ENCODE measurements at regions not wholly inside any gene's neighbourhood (a gene's known extent, or its start where the extent isn't known, plus 50 kb on each side); places are given as distances from the start of the nearest gene placed in this dataset.
"Not testable (repeated sequence)": the region's sequence is repeated elsewhere in the genome, so short reads cannot be mapped to it uniquely, and the experiment has no call there.

DNA sequence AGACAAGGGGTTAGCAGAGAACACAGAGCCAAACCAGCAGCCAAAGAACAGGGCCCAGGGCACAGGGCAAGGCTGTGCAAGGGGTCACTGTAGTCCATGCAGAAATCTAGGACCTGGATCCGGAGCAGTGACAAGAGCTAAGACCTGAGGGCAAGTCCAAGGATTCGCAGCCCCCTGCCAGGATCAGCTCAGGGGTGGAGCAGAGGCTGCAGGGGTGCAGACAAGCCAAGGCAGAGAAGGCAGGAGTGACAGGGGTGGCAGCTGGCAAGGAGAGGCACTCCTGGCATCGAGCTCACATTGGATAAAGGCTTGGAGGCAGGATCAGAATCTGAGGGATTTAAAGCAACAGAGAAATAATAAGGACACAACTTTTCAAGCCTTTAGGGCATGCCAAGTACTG is 80.7 kb upstream of the NANOS1 start:
- DNase-seq (ENCODE audit: low spot score) (no peak), FAIRE-seq (no peak)

DNA sequence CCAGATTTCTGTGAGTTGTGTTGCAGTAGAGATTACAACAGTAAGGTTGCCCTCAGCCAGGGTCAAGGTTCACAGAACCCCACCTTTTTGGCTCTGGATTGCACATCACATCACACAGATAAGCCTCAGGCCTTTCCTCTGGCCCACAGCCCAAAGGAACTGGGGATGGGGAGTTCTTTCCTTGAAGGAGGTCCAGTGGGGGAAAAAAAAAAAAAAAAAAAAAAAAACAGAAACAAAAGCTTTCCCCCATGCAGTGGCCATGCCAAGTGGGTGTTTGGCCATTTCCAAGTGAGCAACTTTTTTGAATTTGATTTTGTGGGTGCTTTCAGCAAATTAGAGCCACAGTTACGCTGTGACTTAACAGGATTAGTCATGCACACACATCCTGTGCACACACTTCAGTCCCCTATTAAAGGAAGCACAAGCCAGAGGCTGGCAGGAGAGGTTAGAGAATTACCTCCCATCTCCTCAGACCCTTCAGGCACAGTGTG is 79.3 kb upstream of the NANOS1 start:
- peak; percentile 50 for DNase-seq (ENCODE audit: low spot score)
- peak; percentile 71 for FAIRE-seq

DNA sequence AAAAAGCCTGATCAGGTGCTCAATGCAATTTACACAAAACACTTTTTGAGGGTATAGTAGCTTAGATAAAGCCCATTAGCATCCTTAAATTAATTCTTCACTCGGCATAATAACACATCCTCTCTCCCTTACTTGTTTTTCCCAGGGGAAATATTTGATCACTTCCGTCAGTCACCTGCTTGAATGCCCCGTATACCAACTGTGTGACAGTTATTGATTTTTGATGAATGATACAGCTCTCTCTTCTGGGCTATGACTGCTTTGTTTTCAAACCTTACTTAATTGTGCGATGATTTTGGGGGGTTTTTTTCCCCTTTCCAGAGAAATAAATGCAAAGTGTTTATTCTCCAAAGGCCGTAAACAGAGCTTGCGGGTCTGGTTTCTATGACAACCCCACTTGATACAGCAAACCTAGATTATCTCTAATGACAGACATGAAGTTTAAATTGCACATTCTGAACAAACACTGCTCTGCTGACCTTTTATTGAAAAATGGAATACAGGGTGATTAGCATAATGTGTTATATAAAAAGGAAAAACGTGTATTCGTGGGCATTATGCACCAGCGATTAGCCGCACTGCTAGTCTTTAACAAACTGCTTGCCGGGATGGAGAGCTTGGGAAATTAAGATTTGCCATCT is 78.4 kb upstream of the NANOS1 start:
- FAIRE-seq (no peak), DNase-seq (ENCODE audit: low spot score) (no peak)

DNA sequence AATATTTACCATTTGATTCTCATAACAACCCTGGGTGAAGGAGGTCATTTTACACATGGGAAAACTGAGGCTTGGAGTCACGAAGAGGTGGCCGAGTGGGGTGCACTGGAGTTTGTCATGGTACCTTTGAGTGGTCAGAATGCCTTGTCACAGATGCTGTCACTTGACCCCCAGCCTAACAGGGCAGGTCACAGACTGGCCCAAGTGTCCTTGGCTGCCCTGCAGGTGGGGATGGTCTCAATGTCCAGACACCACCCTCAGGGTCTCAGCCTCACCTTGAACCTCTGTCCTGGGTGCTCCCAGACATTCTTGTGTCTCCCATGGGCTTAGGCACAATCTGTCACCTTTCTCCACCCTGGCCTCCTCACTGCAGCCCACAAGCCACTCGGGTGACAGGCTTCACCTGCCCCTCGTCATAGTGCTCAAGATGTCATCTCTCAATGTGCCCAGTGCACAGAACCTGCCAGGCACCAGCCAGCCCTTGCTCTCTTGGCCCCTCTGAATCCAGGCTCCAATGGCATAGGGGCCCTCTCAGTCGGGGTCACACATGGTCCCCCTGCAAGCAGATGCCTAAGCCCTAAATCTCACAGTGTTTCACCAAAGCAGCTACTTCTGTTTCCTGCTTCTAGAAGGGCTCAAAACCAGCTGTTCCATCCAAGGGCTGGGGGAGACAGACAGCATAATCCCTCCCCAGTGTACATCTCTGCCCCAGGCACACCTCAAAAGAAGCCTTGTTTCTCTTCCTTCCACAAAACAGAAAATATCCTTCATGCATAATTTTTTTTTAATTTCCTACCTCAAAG is 76.8 kb upstream of the NANOS1 start:
- no peak for FAIRE-seq
- no peak for DNase-seq (ENCODE audit: low spot score)

DNA sequence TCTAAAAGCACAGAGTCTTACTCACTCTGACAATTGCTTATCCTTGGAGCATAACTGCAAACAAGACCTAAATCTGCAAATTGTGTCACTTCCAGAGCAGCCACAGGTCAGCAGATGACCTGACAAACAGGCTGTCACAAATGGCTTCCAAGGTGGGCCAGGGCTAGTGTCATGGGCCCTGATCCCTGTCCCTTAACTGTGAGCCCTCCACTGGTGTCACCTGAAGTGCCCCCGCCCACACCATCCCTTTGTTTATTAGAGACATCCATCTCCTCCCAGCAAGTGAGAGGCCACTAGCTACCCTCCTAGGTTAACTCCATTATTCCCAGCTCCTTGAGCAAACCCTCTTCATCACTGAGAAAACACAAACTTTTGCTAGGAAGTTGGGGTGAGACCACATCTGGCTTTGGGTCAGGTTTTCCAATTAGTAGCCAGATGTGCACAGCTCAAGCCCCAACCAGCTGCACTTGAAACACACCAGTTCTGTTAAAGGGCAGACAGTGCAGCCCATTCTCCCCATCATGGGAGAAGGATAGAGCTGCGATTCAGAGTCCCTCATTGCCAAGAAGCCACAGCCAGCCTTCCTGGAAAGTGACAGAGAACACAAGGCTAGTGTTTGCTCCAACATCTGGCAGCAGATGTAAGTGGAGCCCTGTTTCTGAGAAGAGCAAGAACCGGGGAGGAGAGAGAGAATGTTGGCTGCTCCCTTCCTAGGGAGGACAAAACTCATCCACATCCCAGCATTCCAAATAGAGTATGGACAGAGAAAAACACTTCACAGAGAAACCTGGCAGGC is 75.7 kb upstream of the NANOS1 start:
- FAIRE-seq (no peak), DNase-seq (ENCODE audit: low spot score) (no peak)

DNA sequence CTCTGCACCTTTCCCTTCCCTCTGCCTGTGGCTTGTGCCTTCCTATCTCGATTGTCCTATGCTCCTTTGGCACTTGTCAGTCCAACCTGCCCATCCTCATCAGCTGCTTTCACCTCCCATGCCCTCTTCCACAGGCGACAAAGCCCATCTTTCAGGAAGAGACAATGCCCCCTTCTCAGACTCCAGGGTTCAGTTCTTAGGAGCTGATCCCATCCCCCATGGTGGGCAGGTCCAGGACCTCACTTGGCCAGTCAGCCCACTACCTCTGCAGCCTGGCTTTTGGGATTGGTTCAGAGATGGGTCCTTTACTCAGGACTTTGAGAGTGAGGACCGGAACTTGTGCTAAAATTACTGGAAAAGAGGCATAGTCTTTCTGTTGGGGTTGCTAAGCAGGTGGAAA is 74.0 kb upstream of the NANOS1 start:
- DNase-seq (ENCODE audit: low spot score) (no peak), FAIRE-seq (no peak)

DNA sequence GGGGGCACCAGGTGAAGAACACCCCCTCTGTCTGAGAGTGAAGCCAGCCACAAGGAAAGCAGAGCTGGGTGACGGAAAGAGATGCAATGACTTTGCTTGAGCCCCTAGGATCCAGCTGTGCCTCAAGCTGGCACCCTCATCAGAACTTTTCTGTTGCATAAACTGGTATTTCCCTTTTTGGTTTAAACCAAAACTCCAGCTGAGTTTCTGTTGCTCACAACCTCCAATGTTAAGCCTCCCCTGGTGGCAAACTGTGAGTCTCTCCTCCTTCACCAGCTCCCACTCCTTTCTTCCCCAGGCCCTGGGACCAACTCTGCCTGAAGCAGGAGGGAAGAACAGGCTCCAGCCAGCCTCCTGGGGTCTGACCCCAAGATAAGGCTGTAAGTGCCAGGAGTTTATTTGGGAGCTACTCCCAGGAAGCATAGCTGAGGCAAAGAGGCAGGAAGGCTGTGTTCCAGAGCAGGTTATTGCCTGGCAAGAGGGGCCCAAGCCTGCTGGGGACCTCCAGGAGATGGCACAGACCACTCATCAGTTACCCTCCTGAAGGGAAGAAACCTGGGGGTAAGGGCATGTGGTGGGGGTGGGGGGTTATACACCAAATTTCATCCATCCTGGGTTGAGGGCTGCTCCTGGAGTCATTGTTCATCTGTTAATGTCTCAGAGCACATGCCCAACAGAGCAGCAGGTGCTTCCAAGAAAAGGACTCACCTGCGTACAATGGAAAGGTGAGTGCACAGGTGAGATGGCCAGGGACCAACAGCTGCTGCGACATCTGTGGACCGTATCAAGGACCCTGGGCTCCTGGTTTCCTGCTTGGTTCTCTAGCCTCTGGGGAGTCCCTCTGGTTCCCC is 73.3 kb upstream of the NANOS1 start:
- DNase-seq (ENCODE audit: low spot score) (no peak), FAIRE-seq (no peak)

DNA sequence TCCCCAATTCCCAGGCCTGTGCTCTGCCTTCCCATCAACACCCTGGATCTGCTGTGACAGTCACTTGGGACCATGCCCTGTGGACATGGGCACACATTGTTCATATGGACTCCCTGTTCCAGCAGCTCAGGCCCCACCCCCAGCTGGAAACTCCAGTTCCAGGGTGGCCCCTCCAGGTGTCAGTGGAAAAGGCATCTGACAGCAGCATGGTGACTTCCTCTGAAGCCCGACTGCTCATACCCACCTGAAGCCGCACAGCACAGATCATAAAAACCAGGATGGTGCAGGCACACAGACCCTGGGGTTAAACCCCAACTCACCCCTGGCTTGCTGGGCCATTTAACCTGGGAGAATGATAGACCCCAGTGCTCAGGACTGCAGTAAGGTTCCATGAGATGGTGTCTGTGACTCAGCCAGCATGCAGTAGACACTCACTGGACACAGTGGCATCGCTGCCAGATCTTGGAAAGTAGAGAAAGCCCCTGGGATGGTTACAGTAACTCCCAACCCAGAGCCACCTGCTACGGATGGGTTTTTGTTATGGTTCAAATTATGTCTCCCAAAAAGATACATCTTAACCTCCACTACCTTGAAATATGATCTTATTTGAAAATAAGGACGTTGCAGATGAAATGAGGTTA is 72.6 kb upstream of the NANOS1 start:
- no peak for DNase-seq (ENCODE audit: low spot score)
- FAIRE-seq: no peak

DNA sequence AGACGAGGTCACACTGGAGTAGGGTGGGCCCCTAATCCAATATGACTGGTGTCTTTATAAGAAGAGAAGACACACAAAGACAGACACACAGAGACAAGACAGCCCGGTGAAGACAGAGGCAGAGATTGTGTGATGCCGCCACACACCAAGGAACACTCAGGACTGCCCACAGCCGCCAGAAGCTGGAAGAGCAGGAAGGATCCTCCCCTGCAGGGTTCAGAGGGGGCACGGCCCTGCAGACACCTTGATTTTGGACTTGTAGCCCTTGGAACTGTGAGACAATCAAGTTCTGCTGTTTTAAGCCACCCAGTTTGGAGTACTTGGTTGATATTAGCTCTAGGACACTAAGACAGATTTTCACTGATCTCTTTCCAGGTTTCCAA is 72.1 kb upstream of the NANOS1 start:
- FAIRE-seq (no peak), DNase-seq (ENCODE audit: low spot score) (no peak)

DNA sequence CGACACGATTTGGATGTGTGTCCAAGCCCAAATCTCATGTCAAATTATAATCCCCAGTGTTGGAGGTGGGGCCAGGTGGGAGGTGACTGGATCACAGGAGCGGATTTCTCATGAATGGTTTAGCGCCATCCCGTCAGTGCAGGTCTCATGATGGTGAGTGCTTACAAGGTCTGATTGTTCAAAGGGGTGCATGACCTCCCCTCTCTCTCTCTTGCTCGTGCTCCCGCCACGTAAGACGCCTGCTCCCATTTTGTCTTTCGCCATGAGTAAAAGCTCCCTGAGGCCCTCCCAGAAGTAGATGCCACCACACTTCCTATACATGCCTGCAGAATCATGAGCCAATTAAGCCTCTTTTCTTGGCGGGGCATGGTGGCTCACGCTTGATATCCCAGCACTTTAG is 71.5 kb upstream of the NANOS1 start:
- DNase-seq (ENCODE audit: low spot score): no peak
- FAIRE-seq: no peak

DNA sequence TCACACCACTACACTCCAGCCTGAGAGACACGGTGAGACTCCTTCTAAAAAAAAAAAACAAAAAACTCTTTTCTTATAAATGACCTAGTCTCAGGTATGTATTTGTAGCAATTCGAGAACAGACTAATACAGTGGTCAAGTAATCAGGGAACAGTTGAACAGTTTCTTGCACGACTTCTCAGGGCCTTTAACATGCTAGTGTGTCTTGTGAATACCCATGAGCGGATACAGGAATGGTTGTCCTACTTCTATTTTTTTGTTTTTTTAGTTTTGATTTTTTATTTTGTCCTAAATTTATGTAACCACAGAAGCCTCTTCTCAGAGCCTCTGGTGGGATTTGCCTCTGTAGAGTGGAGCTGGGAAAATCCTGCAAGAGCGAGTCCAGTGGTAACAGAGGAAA is 71.0 kb upstream of the NANOS1 start:
- FAIRE-seq (no peak), DNase-seq (ENCODE audit: low spot score) (no peak)

DNA sequence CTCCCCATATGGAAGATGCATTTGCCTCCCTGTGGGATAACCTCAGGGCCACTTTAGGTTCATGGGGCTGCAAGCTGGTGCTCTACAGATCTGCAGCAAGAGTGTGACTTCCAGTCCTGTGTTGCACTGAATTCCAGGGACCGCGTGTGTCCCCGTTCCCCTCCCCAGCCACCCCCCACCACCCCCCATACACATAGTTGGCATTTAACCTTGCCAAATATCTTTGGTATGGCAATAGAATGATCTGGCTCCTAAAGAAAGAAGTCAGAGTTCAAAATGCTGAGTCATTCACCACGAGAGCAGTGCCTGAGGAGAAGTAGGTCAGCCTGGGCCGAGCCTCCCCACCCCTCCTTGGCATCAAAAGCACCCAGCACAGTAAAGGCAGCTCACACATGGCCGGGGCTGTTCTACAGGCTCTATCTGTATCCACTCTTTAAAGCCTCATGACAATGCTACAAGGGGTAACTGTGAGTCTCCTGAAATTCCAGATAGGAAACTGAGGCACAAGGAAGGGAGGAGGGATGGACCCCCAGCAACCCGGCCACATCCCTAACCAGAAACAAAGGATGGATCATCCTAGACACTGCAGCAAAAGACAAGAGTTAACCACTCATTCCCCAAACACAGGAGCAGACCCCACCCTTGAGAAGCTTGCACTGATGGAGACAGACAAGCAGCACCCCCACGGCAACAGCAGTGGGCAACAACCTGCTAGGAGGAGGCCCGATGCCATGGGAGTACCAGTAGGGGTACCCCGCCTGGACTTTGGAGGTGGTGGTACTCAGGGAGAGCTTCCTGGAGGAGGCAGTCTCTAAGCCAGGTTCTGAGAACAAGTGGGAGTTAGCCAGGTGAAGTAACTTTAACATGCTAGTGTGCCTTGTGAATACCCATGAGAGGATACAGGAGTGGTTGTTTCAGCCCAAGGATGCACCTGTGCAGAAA is 70.3 kb upstream of the NANOS1 start:
- peak; percentile 54 for DNase-seq (ENCODE audit: low spot score)
- FAIRE-seq: no peak

DNA sequence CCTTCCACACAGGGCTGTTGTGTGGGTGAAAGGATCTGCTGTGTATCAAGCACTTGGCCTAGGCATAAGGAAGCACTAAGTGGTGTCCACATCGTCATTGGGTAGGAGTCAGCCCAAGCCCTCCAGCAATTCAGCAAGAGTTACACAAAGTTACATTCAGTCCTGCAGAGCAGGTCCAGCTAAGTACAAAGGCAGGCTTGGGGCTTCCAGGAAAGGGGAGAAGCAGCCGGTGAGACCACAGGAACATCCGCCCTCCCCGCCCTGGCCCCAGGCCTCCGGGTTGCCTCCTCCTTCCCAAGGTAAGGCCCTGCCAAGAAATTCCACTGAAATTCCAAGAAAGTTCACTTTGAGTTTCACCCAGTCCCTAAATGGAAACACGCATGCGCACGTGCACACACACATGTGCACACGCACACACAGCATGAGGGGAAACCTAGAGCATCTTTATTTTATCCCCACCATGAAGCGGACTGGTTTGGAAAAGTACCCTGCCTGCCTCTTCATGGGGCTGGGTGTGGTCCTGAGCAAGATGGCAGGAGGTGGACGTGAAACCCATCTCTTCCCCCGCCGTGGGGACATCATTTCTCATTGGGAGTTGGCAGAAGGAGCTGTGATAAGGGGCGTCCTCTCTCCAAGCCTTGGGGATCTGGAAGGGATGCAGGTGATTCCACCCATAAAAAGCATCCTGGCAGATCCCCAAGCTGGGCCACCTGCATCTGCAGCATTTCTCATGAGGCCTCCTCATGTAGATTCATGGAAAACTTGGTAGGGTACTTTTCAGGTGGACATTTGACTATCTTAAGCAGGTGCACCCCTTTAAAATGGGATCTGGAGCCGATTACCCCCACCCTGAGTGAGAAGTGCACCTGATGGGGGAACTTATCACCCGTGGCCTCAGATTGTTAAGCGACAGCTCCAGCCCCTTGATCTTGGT is 69.1 kb upstream of the NANOS1 start:
- no peak for DNase-seq (ENCODE audit: low spot score)
- FAIRE-seq: no peak

DNA sequence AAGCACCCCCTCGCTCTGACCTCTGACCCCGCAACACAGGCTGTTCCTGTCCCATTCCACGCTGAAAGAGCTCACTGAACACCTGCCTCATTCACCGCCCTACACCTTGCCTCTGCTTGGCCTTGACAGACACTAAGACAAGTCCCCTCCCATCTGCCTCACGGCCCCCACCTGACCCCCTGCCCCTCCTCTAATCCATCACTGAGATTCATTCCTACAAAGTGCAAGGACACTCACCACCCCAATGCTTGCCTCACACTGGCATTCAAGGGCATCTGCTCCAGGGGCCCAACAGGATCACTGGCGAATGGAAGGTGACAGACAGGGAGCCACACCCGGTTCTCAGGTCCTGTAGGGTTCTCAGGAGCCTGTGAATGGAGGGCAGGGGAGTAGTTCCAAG is 68.1 kb upstream of the NANOS1 start:
- DNase-seq (ENCODE audit: low spot score) (no peak), FAIRE-seq (no peak)

DNA sequence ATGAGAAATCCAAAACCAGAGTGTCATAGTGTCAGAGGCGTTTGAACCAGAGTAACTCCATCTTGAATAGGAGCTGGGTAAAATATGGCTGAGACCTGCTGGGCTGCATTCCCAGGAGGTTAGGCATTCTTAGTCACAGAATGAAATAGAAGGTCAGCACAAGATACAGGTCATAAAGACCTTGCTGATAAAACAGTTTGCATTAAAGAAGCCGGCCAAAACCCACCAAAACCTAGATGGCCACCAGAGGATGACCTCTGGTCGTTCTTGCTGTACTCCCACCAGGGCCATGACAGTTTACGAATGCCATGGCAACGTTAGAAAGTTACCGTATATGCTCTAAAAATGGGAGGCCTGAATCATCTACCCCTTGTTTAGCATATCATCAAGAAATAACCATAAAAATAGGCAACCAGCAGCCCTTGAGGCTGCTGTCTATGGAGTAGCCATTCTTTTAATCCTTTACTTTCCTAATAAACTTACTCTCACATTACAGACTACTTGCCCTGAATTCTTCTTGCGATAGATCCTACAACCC is 67.1 kb upstream of the NANOS1 start:
- not testable (repeated sequence) for FAIRE-seq; DNase-seq (ENCODE audit: low spot score)

DNA sequence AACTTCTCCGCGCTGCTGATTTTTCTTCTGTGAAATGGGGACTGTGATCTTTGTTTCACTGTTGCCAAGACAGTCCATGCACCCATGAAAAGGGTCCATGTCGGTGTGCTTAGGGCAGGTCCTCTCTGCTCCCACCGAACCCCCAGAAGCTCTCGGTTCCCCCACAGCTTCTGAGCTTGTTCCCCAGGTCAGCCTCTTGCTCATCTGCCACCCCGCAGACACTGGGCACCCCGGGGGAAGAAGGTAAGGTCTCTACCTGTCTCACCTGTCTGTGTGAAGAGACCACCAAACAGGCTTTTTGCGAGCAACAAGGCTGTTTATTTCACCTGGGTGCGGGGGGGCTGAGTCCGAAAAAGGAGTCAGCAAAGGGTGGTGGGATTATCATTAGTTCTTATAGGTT is 66.2 kb upstream of the NANOS1 start:
- FAIRE-seq (no peak), DNase-seq (ENCODE audit: low spot score) (no peak)

DNA sequence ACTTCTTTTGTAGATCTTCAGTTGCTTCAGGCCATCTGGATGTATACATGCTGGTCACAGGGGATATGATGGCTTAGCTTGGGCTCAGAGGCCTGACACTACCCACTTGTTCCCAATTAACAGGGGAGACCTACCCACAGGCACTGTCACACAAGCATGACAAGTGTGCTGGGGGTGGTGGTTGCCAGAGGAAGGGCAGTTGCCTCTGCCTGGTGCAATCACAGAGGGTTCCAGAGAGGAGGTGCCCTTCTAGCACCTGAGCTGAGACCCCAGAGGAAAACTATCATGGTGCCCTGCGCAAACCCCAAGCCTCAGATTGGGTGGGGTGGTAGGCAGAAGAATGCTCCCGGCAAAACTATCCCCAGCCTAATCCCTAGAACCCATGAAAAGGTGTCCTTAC is 65.6 kb upstream of the NANOS1 start:
- DNase-seq (ENCODE audit: low spot score) (no peak), FAIRE-seq (no peak)

DNA sequence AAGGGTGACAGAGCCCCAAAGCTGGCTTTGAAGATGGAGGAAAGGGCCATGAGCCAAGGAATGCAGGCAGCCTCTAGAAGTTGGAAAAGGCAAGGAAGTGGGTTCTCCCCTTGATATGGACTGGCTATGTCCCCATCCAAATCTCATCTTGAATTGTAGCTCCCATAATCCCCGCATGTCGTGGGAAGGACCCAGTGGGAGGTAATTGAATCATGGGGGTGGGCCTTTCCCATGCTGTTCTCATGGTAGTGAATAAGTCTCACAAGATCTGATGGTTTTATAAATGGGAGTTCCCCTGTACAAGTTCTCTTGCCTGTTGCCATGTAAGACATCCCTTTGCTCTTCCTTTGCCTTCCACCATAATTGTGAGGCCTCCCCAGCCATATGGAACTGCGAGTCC is 65.0 kb upstream of the NANOS1 start:
- FAIRE-seq; DNase-seq (ENCODE audit: low spot score): not testable (repeated sequence)

All from RCC 7860 (cell line).